RWPE2 (cell line): ENCODE measurements at regions not wholly inside any gene's neighbourhood (a gene's known extent, or its start where the extent isn't known, plus 50 kb on each side); places are given as distances from the start of the nearest gene placed in this dataset.

ENCODE experiments used
- ATAC-seq: fragments of 200-7000 bp; cut with Tn5 transposase; 3 replicates; pipeline ENCODE4 v1.9.1; 2021; ENCODE audit warnings: low read depth
- DNase-seq: peaks from one replicate; pipeline ENCODE4 v3.0.0-alpha.2; 2020; ENCODE audit warnings: low spot score
- H3K27ac ChIP-seq: fragments of 450-650 bp; 2 replicates; pipeline ENCODE4 v1.5.1; 2017; ENCODE audit warnings: mild to moderate bottlenecking; ENCODE audit not compliant: poor library complexity, severe bottlenecking
- H3K27me3 ChIP-seq: fragments of 250-450 bp; sonication (Bioruptor Pico); 2 replicates; pipeline ENCODE4 v1.5.1; 2021; ENCODE audit warnings: mild to moderate bottlenecking, moderate library complexity; ENCODE audit not compliant: insufficient read depth, poor library complexity, severe bottlenecking
- H3K36me3 ChIP-seq: fragments of 250-450 bp; sonication (Bioruptor Pico); 2 replicates; pipeline ENCODE4 v1.5.1; 2020; ENCODE audit warnings: low read depth, mild to moderate bottlenecking, moderate library complexity
- H3K4me1 ChIP-seq: fragments of 250-450 bp; sonication (Bioruptor Pico); 2 replicates; pipeline ENCODE4 v1.5.1; 2021; ENCODE audit warnings: mild to moderate bottlenecking, moderate library complexity; ENCODE audit not compliant: insufficient read depth, poor library complexity, severe bottlenecking
- H3K4me3 ChIP-seq: fragments of 250-450 bp; sonication (Bioruptor Pico); 2 replicates; pipeline ENCODE4 v1.5.1; 2021; ENCODE audit warnings: mild to moderate bottlenecking, moderate library complexity; ENCODE audit not compliant: severe bottlenecking
- H3K9me3 ChIP-seq: fragments of 250-450 bp; sonication (Bioruptor Pico); 2 replicates; pipeline ENCODE4 v1.5.1; 2021; ENCODE audit warnings: mild to moderate bottlenecking, moderate library complexity; ENCODE audit not compliant: severe bottlenecking
- CTCF ChIP-seq: fragments of 450-650 bp; IDR thresholded peaks from one replicate; pipeline ENCODE4 v1.5.1; 2017; ENCODE audit warnings: mild to moderate bottlenecking, moderate library complexity; ENCODE audit not compliant: poor library complexity, severe bottlenecking

DNA sequence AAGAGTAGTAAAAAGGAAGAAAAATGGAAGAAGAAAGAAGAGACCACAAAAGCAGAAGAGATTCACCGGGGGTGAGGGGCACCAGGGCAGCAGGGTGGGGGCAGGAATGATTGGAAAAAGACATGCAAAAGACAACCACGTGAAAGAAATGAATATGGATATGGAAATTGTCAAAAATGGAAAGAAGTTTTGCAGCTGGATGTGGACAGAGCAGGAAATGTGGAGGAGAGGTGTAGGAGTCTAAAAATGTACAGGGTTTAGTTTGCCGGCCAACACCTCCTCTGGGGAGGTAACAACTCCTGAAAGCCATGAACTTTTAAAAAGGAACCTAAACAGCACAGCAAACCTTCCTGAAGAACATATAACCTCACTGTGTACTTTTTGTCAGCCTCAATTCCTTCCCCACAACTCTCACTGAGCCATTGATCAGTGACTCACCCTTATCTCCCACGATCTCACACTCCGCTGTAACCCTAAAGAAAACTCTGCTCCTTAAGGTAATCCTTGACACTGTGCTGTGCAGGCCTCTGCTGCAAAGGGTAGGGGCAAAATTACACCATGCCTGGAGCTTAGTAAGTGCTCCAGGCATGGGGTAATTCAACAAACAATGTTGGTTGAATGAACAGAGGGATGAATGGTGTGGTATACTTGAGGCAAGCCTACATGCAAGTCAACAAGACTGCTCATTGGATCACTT lies 100.2 kb upstream of the BOC start:
- ATAC-seq, result peak; percentile 82
- no peak overlapping the region for H3K4me3 ChIP-seq
- no peak overlapping the region for H3K27ac ChIP-seq
- no peaks in the 10 kb centered on the region for H3K9me3 ChIP-seq
- no peak for TF ChIP-seq CTCF
- H3K27me3 ChIP-seq, result no peaks in the 10 kb centered on the region
- no peak for DNase-seq
- H3K4me1 ChIP-seq, result no peaks in the 10 kb centered on the region
- H3K36me3 ChIP-seq, result no peaks in the 10 kb centered on the region

GRCh38 chr3:113113361-113113760 lies 98.0 kb upstream of the BOC start:
- DNase-seq (no peak), ATAC-seq (no peak)
- Histone ChIP-seq H3K27me3 (no peaks in the 10 kb centered on the region), H3K27ac (no peak overlapping the region), H3K4me3 (no peak overlapping the region), H3K9me3 (no peaks in the 10 kb centered on the region), H3K4me1 (peaks cover 4% of the 10 kb centered on the region), H3K36me3 (no peaks in the 10 kb centered on the region)
- TF ChIP-seq CTCF, result no peak

DNA sequence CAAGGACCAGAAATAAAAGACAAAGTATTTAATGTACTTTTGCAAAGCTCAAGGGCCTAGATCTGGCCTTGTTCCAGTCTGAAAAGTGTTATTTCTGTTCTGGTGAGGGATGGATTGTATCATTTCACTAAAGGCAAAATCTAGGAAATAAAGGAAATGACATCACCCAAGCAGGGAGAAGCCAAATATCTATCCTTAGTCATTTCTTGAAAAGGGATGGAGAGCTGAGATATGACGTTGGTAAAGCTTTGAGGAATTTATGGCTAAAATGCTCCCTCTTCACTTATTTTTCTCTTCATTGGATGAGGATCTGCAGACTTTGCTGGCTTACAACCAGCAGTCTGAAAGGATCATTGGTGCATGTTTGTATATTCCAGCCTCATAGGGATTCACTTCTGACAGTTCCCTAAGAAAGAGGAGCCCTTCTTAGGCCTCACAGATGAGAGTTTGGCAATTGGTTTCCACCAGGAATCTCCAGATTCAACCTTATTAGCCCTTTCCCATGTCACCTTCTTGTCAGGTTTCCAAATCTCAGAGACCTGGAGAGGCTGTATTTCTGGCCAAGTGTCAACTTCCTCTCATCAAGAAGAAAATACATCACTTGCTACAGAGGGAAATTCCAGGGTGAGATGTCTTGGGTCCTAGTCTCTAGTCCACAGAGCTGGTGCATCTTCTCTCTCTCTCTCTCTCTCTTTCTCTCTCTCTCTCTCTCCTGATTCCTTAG lies 93.7 kb upstream of the BOC start:
- Histone ChIP-seq H3K27me3 (no peaks in the 10 kb centered on the region), H3K36me3 (no peaks in the 10 kb centered on the region), H3K4me1 (peaks cover 4% of the 10 kb centered on the region), H3K9me3 (no peaks in the 10 kb centered on the region), H3K27ac (peak overlapping the region; percentile 35), H3K4me3 (no peak overlapping the region)
- DNase-seq, result no peak
- TF ChIP-seq CTCF, result no peak
- peak; percentile 48; the same call in 1 of the 3 replicates for ATAC-seq

GRCh38 chr3:113118336-113118735 lies 93.0 kb upstream of the BOC start:
- Histone ChIP-seq H3K27me3 (no peaks in the 10 kb centered on the region), H3K27ac (no peak overlapping the region), H3K9me3 (no peaks in the 10 kb centered on the region), H3K36me3 (no peaks in the 10 kb centered on the region), H3K4me3 (no peak overlapping the region), H3K4me1 (peaks cover 4% of the 10 kb centered on the region)
- DNase-seq, result no peak
- no peak for TF ChIP-seq CTCF
- no peak for ATAC-seq
